ENCODE measurements at regions not wholly inside any gene's neighbourhood (a gene's known extent, or its start where the extent isn't known, plus 50 kb on each side); places are given as distances from the start of the nearest gene placed in this dataset.

DNA sequence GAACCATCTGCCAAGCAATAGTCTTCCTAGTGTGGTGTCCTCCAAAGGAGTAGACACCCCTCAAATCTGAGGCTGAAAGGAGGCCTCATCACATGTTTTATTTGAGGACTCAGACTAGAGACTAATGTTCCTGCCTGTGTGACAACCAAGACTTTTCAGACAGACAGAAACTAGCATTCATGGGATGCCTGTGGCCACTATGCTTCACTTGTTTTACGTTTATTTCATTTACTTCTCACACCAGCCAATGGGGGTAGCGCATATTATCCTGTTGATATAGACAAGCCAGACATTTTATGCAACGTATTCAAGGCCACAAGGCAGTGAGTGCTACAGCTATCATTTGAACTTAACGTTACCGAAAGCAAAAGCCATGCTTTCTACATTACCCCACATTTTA, 391.7 kb upstream of the HTR2A start:
- no peak for TF ChIP-seq CTCF (IDR thresholded peaks at IDR 0.05)
- no peak for TF ChIP-seq POLR2A (IDR thresholded peaks at IDR 0.05)
- no peak for TF ChIP-seq POLR2AphosphoS5 (IDR thresholded peaks at IDR 0.05)
